ENCODE measurements at regions not wholly inside any gene's neighbourhood (a gene's known extent, or its start where the extent isn't known, plus 50 kb on each side); places are given as distances from the start of the nearest gene placed in this dataset.
A peak's percentile ranks its signal among the peaks of the same experiment; 100 is the strongest.

DNA sequence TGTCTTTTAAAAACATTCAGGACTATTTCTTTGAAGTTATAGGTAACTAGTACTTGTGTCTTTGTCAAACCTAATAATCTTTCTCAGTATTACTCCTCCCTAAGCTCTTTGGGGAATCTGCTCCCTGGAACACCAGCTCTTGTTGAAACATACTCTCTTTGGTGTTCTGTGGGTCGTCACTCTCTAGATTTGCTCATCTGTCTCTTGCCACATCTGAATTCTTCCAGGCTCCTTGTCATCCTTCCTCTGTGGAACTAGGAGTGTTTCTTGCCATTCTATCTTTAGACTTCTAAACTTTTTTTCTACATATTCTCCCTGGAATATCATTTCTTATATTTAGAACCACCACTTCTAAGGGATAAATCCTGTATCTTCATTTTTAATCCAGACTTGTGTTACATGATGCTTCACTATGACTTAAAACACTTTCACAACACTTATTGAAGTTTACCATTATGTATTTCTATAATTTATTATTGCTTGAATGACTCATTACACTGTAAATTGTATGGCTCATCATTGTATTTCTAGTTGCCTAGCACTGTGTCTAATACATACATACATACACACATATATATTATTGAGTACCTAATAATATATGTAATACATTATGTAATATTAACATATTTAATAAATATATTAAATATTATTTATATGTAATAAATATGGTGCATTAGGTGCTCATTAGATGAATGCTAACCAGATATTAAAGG, 186.1 kb downstream of the TMA16 start:
- no peak for DNase-seq
- no peaks in the 10 kb centered on the region for H3K4me1 Mint-ChIP-seq
- no peak overlapping the region for H3K27ac Mint-ChIP-seq
- no peaks in the 10 kb centered on the region for H3K9me3 Mint-ChIP-seq
- no peaks in the 10 kb centered on the region for H3K36me3 Mint-ChIP-seq (ENCODE audit: low read depth)
- H3K4me3 Mint-ChIP-seq, result no peak overlapping the region
- no peak for TF ChIP-seq CTCF (IDR thresholded peaks at IDR 0.05)
- H3K27me3 Mint-ChIP-seq (ENCODE audit: low read depth, poor library complexity), result peaks cover 3% of the 10 kb centered on the region

- Mint-ChIP-seq H3K9me3 (no peaks in the 10 kb centered on the region), H3K4me1 (no peaks in the 10 kb centered on the region), H3K27ac (no peak overlapping the region), H3K36me3 (ENCODE audit: low read depth) (no peaks in the 10 kb centered on the region), H3K27me3 (ENCODE audit: low read depth, poor library complexity) (peaks cover 3% of the 10 kb centered on the region), H3K4me3 (no peak overlapping the region)
- DNase-seq, result peak; percentile 19
- TF ChIP-seq CTCF (IDR thresholded peaks at IDR 0.05), result peak; percentile 61
Observed at GRCh38 chr4:163681208-163681821, 186.8 kb downstream of the TMA16 start.

DNA sequence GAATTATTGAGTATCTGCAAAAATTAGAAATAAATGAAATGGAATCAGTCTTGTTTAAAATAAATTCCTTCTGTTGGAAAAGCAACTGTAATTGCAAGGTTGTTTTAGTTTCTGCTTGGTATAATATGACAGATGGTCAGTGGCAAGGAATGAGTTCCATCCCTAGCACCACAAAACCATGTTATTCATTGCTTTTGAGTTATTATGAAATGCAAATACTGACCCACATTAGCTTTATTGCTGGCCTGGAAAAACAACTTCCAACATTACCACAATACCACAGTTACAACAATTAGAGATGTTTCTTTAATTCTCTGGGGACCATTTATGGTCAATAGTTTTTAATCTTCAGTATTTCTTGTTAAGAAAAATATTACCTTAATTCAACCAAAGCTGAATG, 194.4 kb downstream of the TMA16 start:
- H3K36me3 Mint-ChIP-seq (ENCODE audit: low read depth), result no peaks in the 10 kb centered on the region
- no peak overlapping the region for H3K27ac Mint-ChIP-seq
- no peaks in the 10 kb centered on the region for H3K9me3 Mint-ChIP-seq
- TF ChIP-seq CTCF (IDR thresholded peaks at IDR 0.05), result no peak
- H3K27me3 Mint-ChIP-seq (ENCODE audit: low read depth, poor library complexity), result peaks cover 7% of the 10 kb centered on the region
- DNase-seq, result no peak
- no peaks in the 10 kb centered on the region for H3K4me1 Mint-ChIP-seq
- H3K4me3 Mint-ChIP-seq, result no peak overlapping the region

DNA sequence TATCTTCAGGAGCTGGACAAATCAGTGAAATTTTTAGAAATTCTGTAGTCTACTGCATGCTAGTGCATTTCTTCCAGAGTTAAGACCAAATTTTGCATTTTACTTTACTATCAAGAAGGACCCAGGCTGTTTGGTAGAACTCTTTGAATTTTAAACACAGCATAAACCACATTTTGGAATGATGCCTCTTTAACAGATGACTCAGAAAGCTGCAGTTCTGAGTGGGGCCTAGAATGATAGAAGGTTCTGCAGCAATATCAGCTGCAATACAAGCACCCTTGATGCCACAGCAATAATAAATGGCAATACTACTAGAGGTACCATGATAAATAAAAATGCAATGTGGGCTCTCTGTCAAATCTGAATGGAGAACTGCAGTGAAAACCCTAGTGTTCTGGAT, 198.7 kb downstream of the TMA16 start:
- DNase-seq, result no peak
- Mint-ChIP-seq H3K36me3 (ENCODE audit: low read depth) (no peaks in the 10 kb centered on the region), H3K27ac (no peak overlapping the region), H3K9me3 (no peaks in the 10 kb centered on the region), H3K4me1 (no peaks in the 10 kb centered on the region), H3K27me3 (ENCODE audit: low read depth, poor library complexity) (peaks cover 7% of the 10 kb centered on the region), H3K4me3 (no peak overlapping the region)
- no peak for TF ChIP-seq CTCF (IDR thresholded peaks at IDR 0.05)

- no peak for TF ChIP-seq CTCF (IDR thresholded peaks at IDR 0.05)
- Mint-ChIP-seq H3K4me3 (no peak overlapping the region), H3K9me3 (no peaks in the 10 kb centered on the region), H3K36me3 (ENCODE audit: low read depth) (no peaks in the 10 kb centered on the region), H3K27me3 (ENCODE audit: low read depth, poor library complexity) (peaks cover 7% of the 10 kb centered on the region), H3K4me1 (no peaks in the 10 kb centered on the region), H3K27ac (no peak overlapping the region)
- DNase-seq, result no peak
Observed at GRCh38 chr4:163693776-163694175, 199.3 kb downstream of the TMA16 start.

- peaks cover 7% of the 10 kb centered on the region for H3K27me3 Mint-ChIP-seq (ENCODE audit: low read depth, poor library complexity)
- no peak overlapping the region for H3K4me3 Mint-ChIP-seq
- no peak for TF ChIP-seq CTCF (IDR thresholded peaks at IDR 0.05)
- no peak for DNase-seq
- H3K27ac Mint-ChIP-seq, result no peak overlapping the region
- no peaks in the 10 kb centered on the region for H3K9me3 Mint-ChIP-seq
- no peaks in the 10 kb centered on the region for H3K4me1 Mint-ChIP-seq
- no peaks in the 10 kb centered on the region for H3K36me3 Mint-ChIP-seq (ENCODE audit: low read depth)
Observed at GRCh38 chr4:163694385-163694784, 199.9 kb downstream of the TMA16 start.

All from nephron progenitor cell (in vitro differentiated cells).